K562 (cell line): ENCODE measurements at regions not wholly inside any gene's neighbourhood (a gene's known extent, or its start where the extent isn't known, plus 50 kb on each side); places are given as distances from the start of the nearest gene placed in this dataset.

Source experiments
- ATAC-seq: fragments of 200-7000 bp; cut with Tn5 transposase; 3 replicates; pipeline ENCODE4 v1.9.1; 2020; ENCODE audit warnings: moderate library complexity
- BruUV-seq: library from RNA; stranded (reverse); fragments of 400-500 nt; replicated peaks from 2 replicates; lab custom pipeline; 2021; lab: Mats Ljungman, UMichigan
- CTCF ChIA-PET: fragments of 300-600 bp; formaldehyde crosslinking; extraction: SDS; loops from one replicate; lab custom pipeline; 2021; ENCODE audit warnings: low intra/inter-chr PET ratio; lab: Yijun Ruan, JAX
- POLR2A ChIA-PET: fragments of 300-600, 350-650 bp; sonication (Branson Sonifier 250); formaldehyde crosslinking; extraction: SDS; loops from one replicate; lab custom pipeline; 2021; ENCODE audit warnings: antibody characterized with exemption, inconsistent platforms; lab: Yijun Ruan, JAX
- DNase-seq, 4 experiments: peaks; one replicate each; pipeline versions ENCODE4 v3.0.0 to v3.0.0-alpha.2; 2011 to 2018; ENCODE audit warnings: low spot score in 3 of 4, mixed read lengths in 3 of 4; ENCODE audit errors: extremely low read depth in 1 of 4
- FAIRE-seq: peaks from 2 replicates; lab custom pipeline; 2011; peaks lifted over from hg19 to GRCh38; lab: Jason Lieb, UNC
- H2AFZ ChIP-seq: 2 replicates; pipeline ENCODE4 v1.6.0; 2011; ENCODE audit warnings: low read depth, low read length, control low read depth, inconsistent platforms
- H3K27ac ChIP-seq: fragments of 200-600 bp; 3 replicates; pipeline ENCODE4 v1.8.0; 2011; ENCODE audit warnings: low read depth, mild to moderate bottlenecking, control low read depth, inconsistent platforms, low read length, moderate library complexity, mixed read lengths; ENCODE audit errors: extremely low read depth
- H3K27me3 ChIP-seq, 2 experiments: fragments of 300-600 bp in 1 of 2; 2 replicates in 1 of 2; 3 replicates in 1 of 2; pipeline versions ENCODE4 v1.6.0 to v1.8.0; 2011; ENCODE audit warnings: inconsistent platforms in 2 of 2, low read length in 2 of 2, mild to moderate bottlenecking in 1 of 2, mixed read lengths in 1 of 2, moderate library complexity in 1 of 2; ENCODE audit not compliant: control insufficient read depth in 2 of 2, insufficient read depth in 2 of 2
- H3K36me3 ChIP-seq: fragments of 300-600 bp; 3 replicates; pipeline ENCODE4 v1.8.0; 2011; ENCODE audit warnings: mild to moderate bottlenecking, low read length, inconsistent platforms; ENCODE audit not compliant: control insufficient read depth, insufficient read depth
- H3K4me1 ChIP-seq, 2 experiments: fragments of 200-600 bp in 1 of 2; replicated peaks in 1 of 2; 2 replicates in 1 of 2; 3 replicates in 1 of 2; pipeline versions ENCODE4 v1.5.1 to v1.8.0; 2011; ENCODE audit warnings: inconsistent platforms in 2 of 2, low read length in 2 of 2, mild to moderate bottlenecking in 1 of 2, mixed read lengths in 1 of 2, moderate library complexity in 1 of 2; ENCODE audit not compliant: control insufficient read depth in 2 of 2, insufficient read depth in 2 of 2
- H3K4me2 ChIP-seq: 2 replicates; pipeline ENCODE4 v1.6.1; 2011; ENCODE audit warnings: low read length, control low read depth, inconsistent platforms, mixed read lengths; ENCODE audit not compliant: insufficient read depth
- H3K4me3 ChIP-seq: fragments of 200-600 bp; sonication (generic), shearing (Covaris generic); 2 replicates; pipeline ENCODE4 v1.5.1; 2016; ENCODE audit warnings: control low read depth, inconsistent platforms
- H3K79me2 ChIP-seq: fragments of 200-600 bp; 3 replicates; pipeline ENCODE4 v1.8.0; 2011; ENCODE audit warnings: low read length, inconsistent platforms; ENCODE audit not compliant: control insufficient read depth, insufficient read depth
- H3K9ac ChIP-seq, 2 experiments: 2 replicates each; pipeline versions ENCODE4 v1.6.0 to v1.6.1; 2011; ENCODE audit warnings: low read depth in 2 of 2, low read length in 2 of 2, control low read depth in 1 of 2, inconsistent platforms in 1 of 2, mild to moderate bottlenecking in 1 of 2, mixed read lengths in 1 of 2; ENCODE audit not compliant: insufficient read depth in 1 of 2
- H3K9me1 ChIP-seq: one replicate; pipeline ENCODE4 v1.6.0; 2011; ENCODE audit warnings: inconsistent platforms, mild to moderate bottlenecking, low read length, moderate library complexity; ENCODE audit not compliant: control insufficient read depth, insufficient read depth
- H3K9me3 ChIP-seq: replicated peaks from 2 replicates; pipeline ENCODE4 v1.5.1; 2011; ENCODE audit warnings: low read depth, low read length, inconsistent platforms; ENCODE audit not compliant: control insufficient read depth, insufficient read depth
- H4K20me1 ChIP-seq: replicated peaks from 2 replicates; pipeline ENCODE4 v1.6.1; 2011; ENCODE audit warnings: low read length, inconsistent platforms, mixed read lengths; ENCODE audit not compliant: control insufficient read depth, insufficient read depth
- ARHGAP35 ChIP-seq: fragments of 450-650 bp; IDR thresholded peaks from 2 replicates; pipeline ENCODE4 v1.6.1; 2018; ENCODE audit not compliant: partially characterized antibody
- CBX8 ChIP-seq: fragments of 200-600 bp; sonication (generic); IDR thresholded peaks from 2 replicates; pipeline ENCODE4 v1.6.1; 2012; ENCODE audit warnings: borderline replicate concordance, mixed run types, low read depth, mild to moderate bottlenecking, moderate library complexity, mixed read lengths, low read length, control low read depth, inconsistent platforms; ENCODE audit not compliant: poor library complexity, severe bottlenecking; ENCODE audit errors: extremely low read depth
- FOXK2 ChIP-seq, 2 experiments: fragments of 450-650 bp; IDR thresholded peaks in 1 of 2; conservative IDR thresholded peaks in 1 of 2; 2 replicates each; pipeline ENCODE4 v1.6.1; 2016; ENCODE audit warnings: low read depth in 2 of 2, mild to moderate bottlenecking in 1 of 2
- FOXP4 ChIP-seq: sonication (generic); formaldehyde crosslinking; IDR thresholded peaks from 2 replicates; pipeline ENCODE4 v1.8.0; 2022; ENCODE audit warnings: mild to moderate bottlenecking, missing genetic modification reagents, borderline replicate concordance
- GTF2F1 ChIP-seq: IDR thresholded peaks from 2 replicates; pipeline ENCODE4 v1.6.1; 2011; ENCODE audit warnings: low read depth, low read length, improper control_type of control experiment
- ILF3 ChIP-seq: fragments of 450-650 bp; IDR thresholded peaks from 2 replicates; pipeline ENCODE4 v1.6.1; 2018; ENCODE audit warnings: antibody characterized with exemption, mild to moderate bottlenecking, moderate library complexity, borderline replicate concordance
- IRF1 ChIP-seq: sonication (generic); formaldehyde crosslinking; IDR thresholded peaks from 2 replicates; pipeline ENCODE4 v1.8.0; 2022; ENCODE audit warnings: missing genetic modification reagents, mild to moderate bottlenecking, borderline replicate concordance
- IRF9 ChIP-seq: fragments of 450-650 bp; IDR thresholded peaks from 2 replicates; pipeline ENCODE4 v1.6.1; 2016; ENCODE audit warnings: missing biosample characterization, missing genetic modification characterization
- KLF10 ChIP-seq: fragments of 250-450 bp; sonication (Bioruptor Pico); IDR thresholded peaks from 2 replicates; pipeline ENCODE4 v1.6.1; 2021; ENCODE audit warnings: matching md5 sums
- NBN ChIP-seq: fragments of 450-650 bp; IDR thresholded peaks from 2 replicates; pipeline ENCODE4 v1.6.1; 2016; ENCODE audit warnings: low read depth, mild to moderate bottlenecking
- RBM34 ChIP-seq: fragments of 200-400 bp; formaldehyde crosslinking; IDR thresholded peaks from 2 replicates; pipeline ENCODE4 v1.6.1; 2018; ENCODE audit warnings: low read length, borderline replicate concordance; ENCODE audit not compliant: insufficient read depth
- SRSF9 ChIP-seq: fragments of 200-400 bp; formaldehyde crosslinking; IDR thresholded peaks from 2 replicates; pipeline ENCODE4 v1.6.1; 2017; ENCODE audit warnings: low read depth, low read length, borderline replicate concordance
- ZBTB8A ChIP-seq: fragments of 450-650 bp; IDR thresholded peaks from 2 replicates; pipeline ENCODE4 v1.6.1; 2018; ENCODE audit warnings: mild to moderate bottlenecking, moderate library complexity; ENCODE audit not compliant: partially characterized antibody
- ZNF398 ChIP-seq: fragments of 250-450 bp; sonication (Bioruptor Pico); IDR thresholded peaks from 2 replicates; pipeline ENCODE4 v1.8.0; 2021; ENCODE audit warnings: moderate library complexity, mild to moderate bottlenecking, inconsistent platforms
- WGBS: fragments of 100-300 bp; shearing (Covaris generic); methylation state at CpG from one replicate; pipeline ENCODE4 v1.1.6; 2016; ENCODE audit warnings: low coverage, mixed read lengths; ENCODE audit not compliant: insufficient coverage; ENCODE audit errors: missing lambda C conversion rate; 5-methylcytosine and 5-hydroxymethylcytosine counted together
- in situ Hi-C: fragments of 300-500 bp; cut with MboI; formaldehyde crosslinking; loops from 4 replicates; pipeline ENCODE4 v1.15.0; 2018; ENCODE audit warnings: inconsistent platforms, mixed read lengths
- intact Hi-C: fragments of 100-400 bp; cut with micrococcal nuclease; formaldehyde crosslinking; loops from 2 replicates; pipeline ENCODE4 v1.14.2; 2022

GRCh38 chr18:68221111-68221724 is 493.7 kb downstream of the TMX3 start (continued):
- TF ChIP-seq FOXP4 (CRISPR knock-in tag) (no peak), RBM34 (no peak)
- TF ChIP-seq, all 486 proteins: peak for 0

GRCh38 chr18:68220458-68220857 is 494.4 kb downstream of the TMX3 start:
- ChIA-PET POLR2A (no interaction called here), CTCF (no interaction called here)
- no peak overlapping the region for H3K4me2 ChIP-seq
- H2AFZ ChIP-seq, result no peak overlapping the region
- H3K9ac ChIP-seq, result no peak overlapping the region
- no peaks in the 10 kb centered on the region for H3K4me1 ChIP-seq
- H3K27me3 ChIP-seq, result no peaks in the 10 kb centered on the region
- no peaks in the 10 kb centered on the region for H4K20me1 ChIP-seq
- intact Hi-C loops, result no loop called here
- H3K79me2 ChIP-seq, result no peaks in the 10 kb centered on the region
- no TSS peak for BruUV-seq
- no peaks in the 10 kb centered on the region for H3K36me3 ChIP-seq
- WGBS, result 0% methylated on average over 2 of the region's 2 CpGs
- H3K9me1 ChIP-seq, result no peaks in the 10 kb centered on the region
- DNase-seq (no peak), FAIRE-seq (no peak), ATAC-seq (no peak)
- H3K9me3 ChIP-seq, result no peaks in the 10 kb centered on the region
- no peak overlapping the region for H3K4me3 ChIP-seq
- H3K27ac ChIP-seq, result no peak overlapping the region
- in situ Hi-C loops, result no loop called here
- TF ChIP-seq FOXK2 (conservative IDR thresholded peaks at IDR 0.05 in 1 of 2, IDR thresholded peaks at IDR 0.05 in 1 of 2; ENCODE audit: low read depth in 2 of 2) (no peak), ARHGAP35 (no peak), ZNF398 (no peak), SRSF9 (no peak), KLF10 (CRISPR knock-in tag) (no peak), GTF2F1 (no peak), ILF3 (no peak), CBX8 (no peak), IRF1 (CRISPR knock-in tag) (no peak), ZBTB8A (no peak), NBN (no peak), IRF9 (tag) (no peak)
